GM04504 (cell line): ENCODE measurements at regions not wholly inside any gene's neighbourhood (a gene's known extent, or its start where the extent isn't known, plus 50 kb on each side); places are given as distances from the start of the nearest gene placed in this dataset.
"Not testable (repeated sequence)": the region's sequence is repeated elsewhere in the genome, so short reads cannot be mapped to it uniquely, and the experiment has no call there.

Source experiments
- DNase-seq: peaks from one replicate; pipeline ENCODE4 v3.0.0-alpha.2; 2012; ENCODE audit warnings: low read depth

DNA sequence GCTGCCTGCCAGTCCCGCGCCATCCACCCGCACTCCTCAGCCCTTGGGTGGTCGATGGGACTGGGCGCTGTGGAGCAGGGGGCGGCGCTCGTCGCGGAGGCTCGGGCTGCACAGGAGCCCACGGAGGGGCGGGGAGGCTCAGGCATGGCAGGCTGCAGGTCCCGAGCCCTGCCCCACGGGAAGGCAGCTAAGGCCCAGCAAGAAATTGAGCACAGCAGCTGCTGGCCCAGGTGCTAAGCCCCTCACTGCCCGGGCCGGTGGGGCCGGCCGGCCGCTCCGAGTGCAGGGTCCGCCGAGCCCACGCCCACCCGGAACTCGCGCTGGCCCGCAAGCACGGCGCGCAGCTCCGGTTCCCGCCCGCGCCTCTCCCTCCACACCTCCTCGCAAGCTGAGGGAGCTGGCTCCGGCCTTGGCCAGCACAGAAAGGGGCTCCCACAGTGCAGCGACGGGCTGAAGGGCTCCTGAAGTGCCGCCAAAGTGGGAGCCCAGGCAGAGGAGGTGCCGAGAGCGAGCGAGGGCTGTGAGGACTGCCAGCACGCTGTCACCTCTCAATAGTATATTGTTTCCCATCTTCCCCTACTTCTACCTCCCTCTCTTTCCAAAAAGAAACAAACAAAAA, 219.6 kb downstream of the BAMBI start:
- DNase-seq, result not testable (repeated sequence)

DNA sequence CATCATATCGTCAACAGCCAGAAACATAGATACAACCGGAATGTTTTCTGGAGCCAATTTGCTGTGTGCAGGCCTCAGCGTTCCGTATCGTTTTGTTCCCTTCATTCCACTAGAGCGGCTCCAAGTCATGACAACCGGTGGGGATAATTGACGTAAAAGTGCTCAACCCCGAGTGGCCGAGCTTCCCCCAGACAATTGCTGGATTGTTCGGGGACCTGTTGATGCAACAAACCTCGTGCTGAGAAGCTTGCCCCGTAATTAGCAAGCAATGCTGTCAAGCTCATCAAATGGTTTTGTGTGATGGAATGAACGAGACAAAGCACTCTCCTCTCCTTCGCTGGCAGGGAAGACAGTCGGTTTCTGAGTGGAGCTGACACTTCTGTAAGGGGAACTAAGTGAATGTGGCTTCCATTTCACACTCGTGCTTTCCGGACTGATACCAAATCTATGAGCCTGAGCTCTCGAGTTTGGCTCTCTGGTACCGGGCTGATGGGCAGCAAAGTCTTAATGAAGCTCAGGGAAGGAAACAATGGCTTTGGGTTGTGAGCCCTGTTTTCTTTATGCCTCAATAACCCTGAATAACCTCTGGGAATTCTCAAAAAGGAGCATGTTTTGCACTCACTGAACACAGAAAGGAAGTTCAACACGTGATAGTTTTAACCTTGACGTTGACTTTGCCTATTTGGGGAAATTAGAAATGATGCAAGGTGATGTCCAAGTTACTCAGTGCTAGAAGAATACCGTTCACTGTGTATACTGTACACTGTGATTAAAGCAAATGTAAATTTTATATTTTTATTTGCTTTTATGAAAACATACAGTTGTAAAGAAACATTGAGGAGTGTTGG, 220.5 kb downstream of the BAMBI start:
- no peak for DNase-seq

DNA sequence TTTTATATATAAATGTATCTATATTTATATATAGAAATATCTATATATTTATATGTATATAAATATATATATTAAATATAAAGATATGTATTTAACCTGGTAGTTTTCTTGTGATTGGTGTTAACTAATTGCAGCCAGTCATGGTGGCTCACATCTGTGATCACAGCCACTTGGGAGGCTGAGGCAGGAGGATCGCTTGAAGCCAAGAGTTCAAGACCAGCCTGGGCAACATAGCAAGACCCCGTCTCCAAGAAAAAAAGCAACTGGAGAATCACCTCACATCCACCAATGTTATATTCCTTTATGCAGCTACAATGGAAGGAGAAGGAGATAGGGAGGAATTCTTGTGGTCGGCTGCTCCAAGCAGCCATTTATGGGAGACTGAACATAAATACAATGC, 224.9 kb downstream of the BAMBI start:
- no peak for DNase-seq

DNA sequence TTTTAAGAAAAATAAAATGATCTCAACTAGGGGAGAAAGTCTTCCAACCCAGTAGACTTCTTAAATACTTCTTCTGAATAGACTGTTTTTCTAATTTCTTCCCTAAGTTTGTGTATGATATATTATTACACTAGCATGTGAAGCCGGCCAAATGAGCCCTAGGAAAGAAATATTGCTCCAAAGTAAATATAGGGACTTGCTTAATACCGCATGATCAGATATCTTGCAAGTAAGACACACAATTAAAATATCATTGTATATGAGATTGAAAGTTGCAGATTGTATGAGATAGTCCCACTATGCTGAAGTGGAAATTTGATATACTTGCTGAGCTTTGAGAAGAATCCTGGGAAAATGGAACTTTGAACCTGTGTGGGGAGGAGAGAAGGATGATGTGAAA, 225.7 kb downstream of the BAMBI start:
- DNase-seq, result no peak

DNA sequence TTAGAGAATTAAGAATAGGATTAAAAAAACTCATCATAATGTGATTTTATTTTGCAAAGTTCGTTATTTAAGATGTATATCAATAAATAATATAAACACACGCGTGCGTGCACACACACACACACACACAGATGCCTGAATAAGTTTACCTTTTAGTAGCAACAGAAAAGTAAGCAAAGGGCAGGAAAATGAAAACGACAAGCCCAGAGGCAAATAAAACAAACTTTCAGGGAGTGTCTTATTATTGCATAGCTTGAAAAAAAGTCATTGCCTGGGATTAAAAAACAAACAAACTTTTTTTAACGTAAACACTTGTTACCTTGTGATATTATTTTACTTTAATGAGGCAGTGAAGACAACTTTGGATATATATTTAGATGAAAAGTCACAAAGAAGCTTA, 226.4 kb downstream of the BAMBI start:
- DNase-seq, result no peak

DNA sequence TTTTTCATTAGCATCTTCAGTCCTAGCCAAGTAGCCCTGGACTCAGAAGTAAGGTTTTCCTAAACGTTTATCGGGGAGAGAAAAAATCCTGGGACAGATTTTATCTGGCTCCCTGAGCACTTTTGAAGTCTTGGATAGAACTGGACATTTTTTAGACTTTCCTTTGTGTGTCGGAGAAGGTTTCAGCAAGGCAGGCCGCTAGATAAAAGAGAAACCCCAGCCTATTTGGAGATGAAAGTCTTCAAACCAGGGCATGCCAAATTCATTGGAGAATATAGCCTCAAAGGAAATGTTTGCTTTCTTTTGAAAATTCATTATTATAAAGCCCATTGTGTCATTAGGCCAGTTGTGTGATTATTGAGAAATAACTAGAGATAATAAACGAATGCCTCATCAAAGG, 228.1 kb downstream of the BAMBI start:
- DNase-seq, result no peak

DNA sequence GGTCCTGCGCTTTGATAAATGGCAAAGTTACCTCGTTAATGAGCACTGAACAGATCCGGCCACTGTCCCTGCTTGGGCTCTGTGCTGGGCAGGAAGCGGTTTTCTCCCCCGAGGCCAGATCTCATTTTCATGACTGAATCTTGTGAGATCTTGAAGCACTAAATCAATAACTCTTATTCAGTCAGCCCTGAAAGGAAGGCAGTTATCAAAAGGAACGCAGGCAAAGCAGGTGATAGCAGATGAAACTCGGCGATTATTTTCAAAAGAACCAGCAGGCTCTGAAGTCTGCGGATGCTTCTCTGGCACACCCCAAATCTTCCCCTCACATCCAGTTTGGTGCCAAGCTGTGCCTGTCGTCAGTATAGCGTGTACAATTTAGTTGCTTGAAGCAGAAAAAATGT, 228.7 kb downstream of the BAMBI start:
- DNase-seq, result no peak

DNA sequence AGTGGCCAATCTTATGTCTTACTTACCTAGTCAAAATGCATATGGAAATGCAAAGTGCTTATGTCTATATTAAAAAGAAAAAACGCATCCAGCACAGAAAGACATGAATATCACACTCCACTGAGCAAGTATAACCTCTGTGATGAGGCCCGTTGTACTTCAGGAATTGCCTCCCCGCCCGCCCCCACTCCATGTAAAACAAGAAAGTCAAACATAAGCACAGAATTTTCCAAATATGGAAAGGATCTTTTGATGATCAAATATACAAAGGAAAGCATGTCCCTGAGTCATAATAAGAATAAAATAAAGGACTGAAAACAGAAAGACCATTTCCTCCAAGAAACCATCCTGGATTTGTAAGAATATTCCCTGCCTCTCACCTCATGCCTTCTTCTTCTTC, 229.1 kb downstream of the BAMBI start:
- no peak for DNase-seq

DNA sequence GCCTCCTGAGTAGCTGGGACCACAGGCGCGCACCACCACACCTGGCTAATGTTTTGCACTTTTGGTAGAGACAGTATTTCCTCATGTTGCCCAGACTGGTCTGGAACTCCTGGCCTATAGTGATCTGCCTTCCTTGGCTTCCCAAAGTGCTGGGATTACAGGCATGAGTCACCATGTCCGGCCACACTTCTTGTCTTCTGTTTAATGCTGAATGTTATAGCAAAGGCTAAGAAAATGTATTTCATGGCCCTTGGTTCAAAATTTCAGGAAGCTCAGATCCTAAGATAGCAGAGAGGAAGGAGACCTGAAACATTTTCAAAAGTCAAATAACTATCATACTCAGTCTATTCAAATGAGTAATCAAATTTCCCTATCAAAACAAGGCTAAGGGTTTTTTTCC, 229.6 kb downstream of the BAMBI start:
- no peak for DNase-seq

DNA sequence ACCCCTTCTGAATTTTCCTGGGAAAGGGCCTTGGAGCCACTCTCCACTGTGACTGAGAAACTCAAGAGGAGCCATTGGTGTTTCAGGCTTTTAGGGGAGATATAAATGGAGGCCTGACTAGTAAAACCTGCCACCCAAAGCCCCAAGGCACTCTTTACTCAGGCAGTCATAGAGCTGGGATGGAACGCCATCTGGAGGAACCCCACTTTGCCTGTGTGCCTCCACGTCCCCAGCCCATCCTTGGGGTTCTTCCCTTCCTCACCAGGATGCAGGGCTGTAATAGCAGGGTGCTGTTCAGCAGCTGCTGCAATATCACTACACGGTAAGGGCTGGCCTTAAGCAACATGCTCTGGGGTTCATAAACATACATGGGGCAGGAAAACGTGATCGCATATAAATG, 232.6 kb downstream of the BAMBI start:
- DNase-seq, result no peak

DNA sequence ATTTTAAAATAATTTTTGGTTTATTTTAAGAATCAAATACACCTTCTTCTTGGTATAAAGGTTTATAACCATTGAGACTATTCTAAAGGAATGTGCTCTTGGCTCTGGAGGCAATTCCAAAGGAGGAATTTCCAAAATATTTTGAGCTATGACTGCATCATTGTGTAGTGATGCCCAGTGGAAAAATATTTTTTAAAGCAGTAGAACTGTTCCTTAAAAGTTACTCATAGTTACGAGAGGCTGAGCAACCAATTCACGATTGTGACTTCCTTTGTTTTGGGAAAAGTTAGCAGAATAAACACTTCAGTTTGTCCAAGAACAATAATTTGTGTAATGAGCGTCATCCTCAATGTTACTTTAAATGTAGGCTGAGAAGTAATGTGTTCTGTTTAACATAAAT, 233.6 kb downstream of the BAMBI start:
- DNase-seq, result peak; percentile 24

DNA sequence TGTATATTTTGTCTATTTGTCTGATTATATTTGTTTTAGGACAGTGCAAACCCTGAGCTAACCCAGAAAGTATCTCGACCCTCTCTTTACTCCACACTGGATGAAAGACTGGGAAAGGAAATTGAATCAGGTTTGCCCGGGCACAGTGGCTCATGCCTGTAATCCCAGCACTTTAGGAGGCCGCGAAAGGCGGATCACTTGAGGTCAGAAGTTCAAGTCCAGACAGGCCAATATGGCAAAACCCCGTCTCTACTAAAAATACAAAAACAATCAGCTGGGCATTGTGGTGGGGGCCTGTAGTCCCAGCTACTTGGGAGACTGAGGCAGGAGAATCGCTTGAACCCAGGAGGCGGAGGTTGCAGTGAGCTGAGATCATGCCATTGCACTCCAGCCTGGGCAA, 234.2 kb downstream of the BAMBI start:
- DNase-seq, result not testable (repeated sequence)

DNA sequence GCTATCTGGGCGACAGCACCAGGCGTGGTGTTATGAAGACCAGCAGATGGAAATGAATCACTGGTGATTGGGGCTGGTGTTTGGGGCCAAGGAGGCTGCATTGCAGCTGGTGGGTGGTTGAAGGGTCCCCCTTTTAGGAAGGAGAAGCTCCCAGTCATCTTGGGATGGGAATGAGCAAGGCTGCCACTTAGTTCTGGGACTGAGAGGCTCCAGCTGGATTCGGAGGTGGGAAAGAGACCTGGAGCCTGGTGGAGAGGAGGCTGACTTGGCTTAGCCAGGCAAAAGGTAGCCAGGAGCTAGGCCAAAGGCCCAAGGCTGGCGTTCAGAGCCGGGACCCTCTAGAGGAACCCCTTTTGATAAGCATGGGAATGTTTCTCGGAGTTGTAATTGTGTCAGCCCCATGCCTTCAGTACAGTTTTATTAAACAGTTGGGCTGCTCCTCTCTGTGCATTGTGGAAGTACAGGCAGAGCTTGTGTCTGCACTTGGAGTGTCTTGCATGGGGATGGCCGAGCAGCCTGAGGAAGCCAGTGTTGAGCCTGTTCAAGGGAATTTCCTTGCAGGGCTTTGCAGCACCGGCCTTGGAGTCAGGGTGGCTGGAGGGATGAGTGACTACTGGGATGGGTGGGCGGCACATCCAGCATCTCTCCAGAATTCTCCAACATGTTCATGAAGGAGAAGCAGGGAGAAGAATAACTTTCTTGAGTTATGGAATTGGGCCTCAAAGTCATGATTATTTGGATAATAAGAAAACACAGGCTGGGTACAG, 234.9 kb downstream of the BAMBI start:
- no peak for DNase-seq

DNA sequence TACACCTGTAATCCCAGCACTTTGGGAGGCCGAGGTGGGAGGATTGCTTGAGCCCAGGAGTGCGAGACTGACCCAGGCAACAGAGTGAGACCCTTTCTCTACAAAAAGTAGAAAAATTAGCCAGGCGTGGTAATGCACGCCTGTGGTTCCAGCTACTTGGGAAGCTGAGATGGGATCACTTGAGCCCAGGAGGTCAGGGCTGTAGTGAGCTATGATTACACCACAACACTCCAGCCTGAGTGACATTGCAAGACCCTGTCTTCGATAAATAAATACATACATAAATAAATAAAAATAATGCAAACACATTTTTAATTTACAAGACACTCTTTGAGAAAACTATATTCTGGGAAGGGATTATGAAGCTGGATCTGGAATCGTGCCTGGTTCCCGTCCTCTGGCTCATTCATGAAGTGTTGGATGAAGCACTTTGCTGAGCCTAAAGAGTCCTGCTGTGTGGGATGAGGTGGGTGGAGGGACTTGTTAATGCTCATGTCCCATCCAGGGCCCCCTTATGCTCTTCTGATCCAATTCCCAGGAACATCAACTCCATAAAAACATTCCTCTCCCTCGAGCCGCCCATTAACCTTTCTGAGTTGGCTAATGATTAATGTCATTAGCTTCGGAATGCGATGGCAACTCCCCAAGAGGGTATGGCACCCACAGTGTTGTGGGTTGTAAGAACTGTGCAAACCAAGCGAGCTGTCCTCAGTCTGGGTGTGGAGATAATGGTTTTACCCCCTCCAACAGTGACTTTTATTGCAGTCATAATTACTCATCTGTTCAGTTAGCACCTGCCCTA, 236.3 kb downstream of the BAMBI start:
- no peak for DNase-seq

DNA sequence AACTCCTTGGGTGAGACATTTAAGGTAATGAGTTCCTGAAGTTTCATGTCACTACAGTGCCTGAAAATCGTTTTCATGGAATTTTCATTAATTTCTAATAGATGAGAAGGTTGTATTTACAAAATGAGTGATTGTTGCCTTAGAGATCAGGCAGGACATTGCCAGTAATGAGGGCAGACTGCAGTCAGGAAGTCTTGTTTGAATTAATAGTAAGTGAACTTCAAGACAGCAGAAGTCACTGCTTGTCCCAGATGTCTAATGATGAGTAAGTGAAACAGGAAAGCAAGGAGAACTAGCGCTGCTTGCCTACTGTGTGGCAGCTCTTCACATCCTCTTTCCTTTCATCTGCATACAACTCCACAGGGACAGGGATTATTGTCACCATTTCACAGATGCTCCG, 237.4 kb downstream of the BAMBI start:
- DNase-seq, result no peak

DNA sequence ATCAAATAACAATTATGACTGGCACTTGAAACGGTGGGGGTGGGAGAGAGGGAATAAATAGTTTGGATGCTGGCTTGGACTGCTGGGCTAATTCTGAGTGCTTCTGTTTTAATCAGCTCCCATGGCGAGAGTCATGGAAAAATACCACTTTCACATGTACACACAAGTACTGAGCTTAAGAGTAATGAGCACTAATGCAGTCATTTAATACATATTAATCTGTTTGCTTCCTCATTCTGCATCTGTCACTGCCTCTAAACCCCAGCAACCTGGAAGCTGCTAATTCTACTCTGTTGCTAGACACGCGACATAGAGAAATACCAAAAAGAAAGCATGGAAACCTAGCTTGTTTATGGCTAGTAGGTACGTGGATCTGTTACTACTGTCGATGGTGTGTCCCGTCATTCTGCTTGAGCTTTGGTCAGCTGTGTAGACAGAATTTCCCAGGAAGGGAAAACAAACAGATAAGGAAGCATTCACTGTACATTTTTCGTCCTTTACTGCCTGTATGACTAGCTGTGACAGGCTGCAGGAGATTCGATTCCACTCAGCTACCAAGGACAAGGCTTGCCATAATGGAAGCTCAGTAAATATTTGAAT, 238.8 kb downstream of the BAMBI start:
- DNase-seq, result no peak

DNA sequence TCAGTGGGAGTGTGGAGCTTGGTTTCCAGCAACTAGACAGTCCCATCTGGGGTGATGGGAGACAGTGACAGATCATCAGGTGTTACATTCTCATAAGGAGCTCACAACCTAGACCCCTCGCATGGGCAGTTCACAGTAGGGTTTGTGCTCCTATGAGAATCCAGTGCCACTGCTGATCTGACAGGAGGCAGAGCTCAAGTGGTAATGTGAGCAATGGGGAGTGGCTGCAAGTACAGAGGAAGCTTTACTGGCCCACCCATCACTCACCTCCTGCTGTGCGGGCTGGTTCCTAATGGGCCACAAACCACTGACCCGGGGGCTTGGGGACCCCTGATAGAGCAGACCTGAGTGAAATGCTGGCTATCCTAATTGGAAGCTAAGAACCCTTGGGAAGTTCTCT, 242.8 kb downstream of the BAMBI start:
- no peak for DNase-seq

DNA sequence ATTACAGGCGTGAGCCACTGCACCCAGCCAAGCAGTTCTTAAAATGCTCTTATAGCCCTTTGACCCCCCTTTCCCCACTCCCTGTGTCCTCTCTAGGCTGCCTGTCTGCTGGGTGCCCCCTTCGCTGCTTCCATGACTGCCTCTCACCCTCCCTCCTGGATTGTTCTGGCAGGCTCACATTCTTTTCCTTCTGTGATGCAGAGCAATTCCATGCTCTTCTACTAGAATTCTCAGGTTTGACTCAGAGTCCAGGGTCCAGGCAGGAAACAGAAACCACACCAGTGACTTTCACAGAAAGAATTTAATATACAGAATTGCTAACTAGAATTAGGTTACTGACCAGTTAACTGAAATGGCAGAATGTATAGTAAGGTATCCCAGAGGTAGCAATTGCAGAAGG, 244.8 kb downstream of the BAMBI start:
- no peak for DNase-seq

DNA sequence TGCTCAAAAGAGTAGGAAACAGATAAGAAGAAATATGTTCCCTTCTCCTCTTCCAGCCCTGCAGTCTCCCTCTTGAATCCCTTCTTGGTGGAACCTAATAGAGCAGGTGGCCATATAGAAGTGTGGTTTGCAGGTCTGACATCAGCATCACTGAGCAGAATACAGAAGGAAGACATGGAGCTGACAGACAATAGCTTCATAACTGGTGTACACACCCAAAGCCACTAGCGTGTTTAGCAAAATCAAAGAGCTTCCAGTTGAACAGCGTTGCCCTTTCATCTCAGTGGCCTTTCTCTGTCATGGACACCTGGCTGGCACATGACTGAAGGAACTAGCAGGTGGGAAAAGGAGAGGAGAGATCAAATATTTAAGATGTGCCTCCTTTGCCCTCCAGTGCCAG, 245.5 kb downstream of the BAMBI start:
- no peak for DNase-seq

DNA sequence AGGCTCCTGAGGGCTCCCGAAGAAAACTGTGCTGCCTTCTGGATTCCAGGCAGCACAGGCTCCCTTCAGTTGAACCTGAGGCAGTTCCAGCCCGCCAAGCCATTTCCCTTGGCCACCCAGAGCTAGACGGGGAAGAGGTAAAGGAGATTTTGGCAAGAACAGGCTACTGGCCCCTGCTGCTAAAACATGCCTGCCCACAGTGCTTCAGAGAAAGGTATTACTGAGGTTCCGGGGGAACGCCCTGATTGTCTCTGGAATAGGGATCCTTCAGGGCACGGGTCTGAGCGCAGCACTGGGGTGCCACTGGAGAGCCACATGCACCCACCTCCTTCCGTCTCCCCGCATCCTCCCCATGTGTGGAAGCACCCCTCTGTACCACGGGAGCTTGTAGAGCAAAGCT, 247.4 kb downstream of the BAMBI start:
- no peak for DNase-seq

DNA sequence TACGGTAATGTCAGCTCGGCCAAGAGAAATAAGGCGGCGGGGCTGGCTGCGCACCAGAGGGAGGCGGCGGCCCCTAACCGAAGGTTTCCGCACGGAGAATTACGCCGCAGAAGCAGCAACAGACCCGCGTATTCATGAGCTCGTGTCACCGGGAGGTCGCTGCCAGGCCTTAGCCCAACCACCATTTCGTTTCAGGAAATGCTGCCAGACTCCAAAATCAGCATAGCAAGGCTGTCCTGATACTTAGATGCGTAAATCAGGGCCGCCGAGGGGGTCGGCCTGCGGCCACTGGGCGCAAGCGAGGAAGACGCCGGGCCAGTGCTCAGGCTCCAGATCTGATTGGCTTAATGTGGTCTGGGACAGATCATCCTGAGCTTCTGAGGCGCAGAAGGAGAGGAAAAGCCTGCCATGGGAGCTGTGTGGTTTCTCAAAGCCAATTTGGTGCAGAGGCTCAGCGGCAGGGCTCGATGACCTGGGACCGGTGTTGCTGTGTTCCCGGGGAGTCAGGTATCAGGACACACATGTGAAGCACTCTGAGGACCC, 247.9 kb downstream of the BAMBI start:
- DNase-seq, result no peak

DNA sequence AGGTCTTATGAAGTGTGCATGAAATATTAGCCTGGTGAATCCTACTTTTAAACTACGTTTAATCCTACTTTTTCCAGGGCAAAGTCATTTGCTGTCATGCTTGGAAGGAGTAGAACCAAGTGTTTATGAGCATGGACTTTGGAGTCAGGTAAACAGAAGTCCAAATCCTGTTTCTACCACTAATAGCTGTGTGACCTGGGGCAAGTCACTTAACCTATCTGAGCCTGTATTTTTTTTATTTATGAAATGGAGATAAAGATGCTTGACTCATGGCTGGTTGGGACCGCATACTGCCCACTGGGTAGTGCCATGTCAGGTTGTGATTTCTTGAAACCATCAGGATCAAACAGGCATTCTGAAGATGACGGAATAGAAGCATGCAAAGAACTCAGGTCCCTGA, 249.6 kb downstream of the BAMBI start:
- DNase-seq, result no peak
